HG02610 (cell line): ENCODE measurements at regions not wholly inside any gene's neighbourhood (a gene's known extent, or its start where the extent isn't known, plus 50 kb on each side); places are given as distances from the start of the nearest gene placed in this dataset.

Source experiments
- ATAC-seq: cut with Tn5 transposase; IDR thresholded peaks from one replicate; pipeline ENCODE4 v1.9.1; 2021; ENCODE audit warnings: mild to moderate bottlenecking, moderate library complexity; ENCODE audit not compliant: unreplicated experiment

- no peak for ATAC-seq
Measured at GRCh38 chrX:124280294-124280902, 52.1 kb upstream of the TEX13D start.

- ATAC-seq, result no peak
Measured at GRCh38 chrX:124282580-124282979, 49.9 kb upstream of the TEX13D start.
